ENCODE measurements at regions not wholly inside any gene's neighbourhood (a gene's known extent, or its start where the extent isn't known, plus 50 kb on each side); places are given as distances from the start of the nearest gene placed in this dataset.
"Not testable (repeated sequence)": the region's sequence is repeated elsewhere in the genome, so short reads cannot be mapped to it uniquely, and the experiment has no call there.

- Histone ChIP-seq H3K4me3 (no peak overlapping the region), H3K27ac (peak overlapping the region in 2 of 21 experiments; percentile 26 to 40)
These were observed 182.7 kb upstream of the E2F7 start for GRCh38 chr12:77248036-77248435.

- peak overlapping the region in 3 of 21 experiments; percentile 26 to 40 (median 31) for H3K27ac ChIP-seq
- H3K4me3 ChIP-seq: no peak overlapping the region
These were observed 182.2 kb upstream of the E2F7 start for GRCh38 chr12:77247542-77247941.

GRCh38 chr12:77243345-77243744, 178.0 kb upstream of the E2F7 start:
- H3K27ac ChIP-seq: no peak overlapping the region
- H3K4me3 ChIP-seq: no peak overlapping the region

- H3K27ac ChIP-seq: no peak overlapping the region
- no peak overlapping the region for H3K4me3 ChIP-seq
These were observed 174.2 kb upstream of the E2F7 start for GRCh38 chr12:77239617-77240016.

GRCh38 chr12:77238335-77238734, 173.0 kb upstream of the E2F7 start:
- no peak overlapping the region for H3K27ac ChIP-seq
- H3K4me3 ChIP-seq: no peak overlapping the region

GRCh38 chr12:77237896-77238295, 172.5 kb upstream of the E2F7 start:
- Histone ChIP-seq H3K27ac (peak overlapping the region in 1 of 21 experiments; percentile 22), H3K4me3 (no peak overlapping the region)

GRCh38 chr12:77236066-77236465, 170.7 kb upstream of the E2F7 start:
- H3K4me3 ChIP-seq: no peak overlapping the region
- H3K27ac ChIP-seq: no peak overlapping the region

GRCh38 chr12:77232045-77232444, 166.7 kb upstream of the E2F7 start:
- Histone ChIP-seq H3K4me3 (no peak overlapping the region), H3K27ac (peak overlapping the region in 6 of 21 experiments; percentile 2 to 61 (median 22))

GRCh38 chr12:77231501-77231918, 166.1 kb upstream of the E2F7 start:
- peak overlapping the region in 6 of 21 experiments; percentile 2 to 61 (median 30) for H3K27ac ChIP-seq
- no peak overlapping the region for H3K4me3 ChIP-seq

- Histone ChIP-seq H3K27ac (no peak overlapping the region), H3K4me3 (no peak overlapping the region)
These were observed 164.5 kb upstream of the E2F7 start for GRCh38 chr12:77229640-77230442.

GRCh38 chr12:77228376-77228775, 163.0 kb upstream of the E2F7 start:
- Histone ChIP-seq H3K4me3 (no peak overlapping the region), H3K27ac (no peak overlapping the region)

- H3K4me3 ChIP-seq: no peak overlapping the region
- H3K27ac ChIP-seq: no peak overlapping the region
These were observed 161.0 kb upstream of the E2F7 start for GRCh38 chr12:77226368-77226767.

GRCh38 chr12:77225373-77225772, 160.0 kb upstream of the E2F7 start:
- H3K27ac ChIP-seq: no peak overlapping the region
- no peak overlapping the region for H3K4me3 ChIP-seq

GRCh38 chr12:77224346-77224745, 159.0 kb upstream of the E2F7 start:
- Histone ChIP-seq H3K27ac (no peak overlapping the region), H3K4me3 (no peak overlapping the region)

GRCh38 chr12:77222336-77222735, 157.0 kb upstream of the E2F7 start:
- H3K4me3 ChIP-seq: no peak overlapping the region
- H3K27ac ChIP-seq: no peak overlapping the region

GRCh38 chr12:77220586-77220985, 155.2 kb upstream of the E2F7 start:
- Histone ChIP-seq H3K27ac (no peak overlapping the region), H3K4me3 (no peak overlapping the region)

GRCh38 chr12:77218278-77218677, 152.9 kb upstream of the E2F7 start:
- Histone ChIP-seq H3K27ac (no peak overlapping the region), H3K4me3 (no peak overlapping the region)

GRCh38 chr12:77216136-77216535, 150.8 kb upstream of the E2F7 start:
- H3K4me3 ChIP-seq, H3K27ac ChIP-seq: not testable (repeated sequence)

GRCh38 chr12:77214136-77214535, 148.8 kb upstream of the E2F7 start:
- Histone ChIP-seq H3K27ac (no peak overlapping the region), H3K4me3 (no peak overlapping the region)

GRCh38 chr12:77213319-77213718, 147.9 kb upstream of the E2F7 start:
- no peak overlapping the region for H3K27ac ChIP-seq
- no peak overlapping the region for H3K4me3 ChIP-seq

GRCh38 chr12:77210724-77211123, 145.4 kb upstream of the E2F7 start:
- H3K27ac ChIP-seq: no peak overlapping the region
- H3K4me3 ChIP-seq: no peak overlapping the region

- Histone ChIP-seq H3K27ac (no peak overlapping the region), H3K4me3 (no peak overlapping the region)
These were observed 138.7 kb upstream of the E2F7 start for GRCh38 chr12:77204083-77204482.

Data from skin epidermis (tissue), 12 donors.